Prostate gland (tissue), 2 donors: ENCODE measurements at regions not wholly inside any gene's neighbourhood (a gene's known extent, or its start where the extent isn't known, plus 50 kb on each side); places are given as distances from the start of the nearest gene placed in this dataset.

Source experiments
- CTCF ChIP-seq, 4 experiments: fragments of 200-600 bp in 2 of 4; fragments of 450-650 bp in 2 of 4; sonication (generic) in 2 of 4; IDR thresholded peaks; 1 replicate in 3 of 4; 2 replicates in 1 of 4; pipeline ENCODE4 v1.5.1; 2016 to 2019; ENCODE audit warnings: antibody characterized with exemption in 4 of 4, mild to moderate bottlenecking in 2 of 4, moderate library complexity in 2 of 4
- POLR2A ChIP-seq: fragments of 450-650 bp; IDR thresholded peaks from one replicate; pipeline ENCODE4 v1.6.1; 2016; ENCODE audit warnings: antibody characterized with exemption, mild to moderate bottlenecking

- TF ChIP-seq CTCF (IDR thresholded peaks at IDR 0.05) (no peak), POLR2A (no peak)
Observed at GRCh38 chr5:126070481-126070880, 352.7 kb upstream of the GRAMD2B start.
